Upper lobe of left lung (tissue), 4 donors: ENCODE measurements at regions not wholly inside any gene's neighbourhood (a gene's known extent, or its start where the extent isn't known, plus 50 kb on each side); places are given as distances from the start of the nearest gene placed in this dataset.

ENCODE experiments used
- CTCF ChIP-seq, 6 experiments: fragments of 450-650 bp in 4 of 6; fragments of 200-600 bp in 2 of 6; sonication (generic) in 2 of 6; IDR thresholded peaks; one replicate each; pipeline ENCODE4 v1.5.1; 2016 to 2019; ENCODE audit warnings: antibody characterized with exemption in 6 of 6
- POLR2A ChIP-seq, 4 donors: fragments of 450-650 bp; IDR thresholded peaks; one replicate each; pipeline ENCODE4 v1.5.1; 2016 to 2017; ENCODE audit warnings: antibody characterized with exemption in 4 of 4, mild to moderate bottlenecking in 2 of 4

GRCh38 chr6:90459225-90459758 lies 127.6 kb downstream of the MAP3K7 start:
- TF ChIP-seq CTCF (IDR thresholded peaks at IDR 0.05) (no peak), POLR2A (IDR thresholded peaks at IDR 0.05) (no peak)
